Cerebellar nuclear complex (tissue), 1 donor: ENCODE measurements at regions not wholly inside any gene's neighbourhood (a gene's known extent, or its start where the extent isn't known, plus 50 kb on each side); places are given as distances from the start of the nearest gene placed in this dataset.
A peak's percentile ranks its signal among the peaks of the same experiment; 100 is the strongest.
"Not testable (repeated sequence)": the region's sequence is repeated elsewhere in the genome, so short reads cannot be mapped to it uniquely, and the experiment has no call there.

Experiments used
- DNase-seq, 2 experiments: peaks; one replicate each; lab custom pipeline; 2025; lab: John Stamatoyannopoulos, UW

DNA sequence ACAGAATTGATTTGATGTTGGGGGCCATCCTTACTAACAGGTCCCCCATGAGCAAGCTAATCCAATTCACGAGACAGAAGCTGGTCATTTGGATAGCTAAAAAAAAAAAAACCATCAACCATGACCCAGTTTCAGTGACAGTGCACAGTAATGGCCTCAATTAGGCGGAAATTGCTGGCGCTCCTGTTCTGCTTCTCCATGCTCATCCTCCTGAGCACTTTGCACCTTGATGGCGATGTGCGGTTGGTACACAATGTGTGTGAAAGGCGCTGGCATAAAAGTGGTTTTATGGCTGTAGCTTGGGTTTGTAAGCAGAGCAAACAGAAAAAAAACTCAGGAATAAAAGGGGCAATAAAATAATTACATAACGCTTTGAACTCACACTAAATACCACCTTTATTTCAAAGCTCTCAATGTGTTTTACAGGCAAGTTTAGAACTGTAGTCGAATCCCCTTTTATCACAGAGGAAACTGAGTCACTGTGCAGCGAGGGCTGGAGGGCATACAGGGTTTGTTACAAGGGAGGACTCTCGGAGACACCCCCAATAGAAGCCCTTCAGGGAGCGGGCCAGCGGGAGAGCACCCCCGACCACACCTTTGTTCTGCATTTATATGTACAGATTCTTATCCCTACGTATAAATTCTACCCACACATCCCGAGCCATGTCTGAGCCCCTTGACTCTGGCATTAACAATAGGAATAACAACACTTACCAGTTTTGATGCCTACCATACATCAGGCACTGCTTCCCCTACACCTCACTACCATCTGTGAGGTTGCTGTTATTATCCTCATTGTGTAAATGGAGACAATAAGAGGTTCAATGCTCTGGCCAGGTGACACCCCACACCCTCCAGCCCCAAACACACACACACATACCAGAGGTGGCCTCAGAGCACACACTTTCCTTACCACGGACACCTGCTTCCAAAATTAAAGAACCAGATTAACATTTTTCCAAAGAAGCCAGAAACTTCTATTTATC is 213.5 kb upstream of the IRF2BP2 start:
- DNase-seq, result peak in 1 of 2 experiments; percentile 9

DNA sequence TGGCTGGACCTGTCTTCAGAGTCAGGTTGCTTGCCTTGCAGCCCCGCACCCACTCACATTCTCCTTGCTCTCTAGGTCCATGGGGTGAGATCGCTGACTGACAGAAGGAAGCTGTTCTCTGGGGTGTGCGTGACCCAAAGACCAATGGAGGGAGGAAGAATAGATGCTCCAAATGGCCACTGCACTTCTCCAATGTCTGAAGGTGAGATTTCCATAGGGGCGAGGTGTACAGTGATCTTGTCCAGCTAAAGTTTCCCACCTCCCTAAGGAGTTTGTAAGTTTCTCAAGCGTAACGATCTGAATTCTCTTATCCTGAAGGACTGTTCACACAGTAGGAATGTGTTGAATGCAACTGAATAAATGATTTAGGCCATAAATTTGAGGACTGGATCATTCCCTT is 211.9 kb upstream of the IRF2BP2 start:
- DNase-seq, result no peak

DNA sequence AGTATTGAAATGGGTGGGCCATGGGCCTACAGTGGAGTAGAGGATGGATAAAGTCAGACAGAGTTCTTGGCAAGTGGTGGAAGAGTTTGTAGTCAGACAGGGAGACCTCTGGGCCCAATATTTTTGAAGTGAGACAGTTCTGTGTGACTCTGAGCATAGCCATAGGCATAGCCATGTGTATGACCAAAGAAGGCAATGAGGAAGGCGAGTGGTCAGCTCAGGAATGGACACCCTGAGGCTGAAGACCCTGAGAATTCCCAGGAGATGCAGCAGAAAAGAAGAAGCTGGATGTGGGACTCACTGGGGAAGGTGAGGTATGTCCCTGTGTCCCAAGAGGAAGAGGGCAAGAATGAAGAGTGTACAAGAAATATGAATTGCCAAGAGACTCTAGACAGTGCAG is 210.6 kb upstream of the IRF2BP2 start:
- DNase-seq, result no peak

DNA sequence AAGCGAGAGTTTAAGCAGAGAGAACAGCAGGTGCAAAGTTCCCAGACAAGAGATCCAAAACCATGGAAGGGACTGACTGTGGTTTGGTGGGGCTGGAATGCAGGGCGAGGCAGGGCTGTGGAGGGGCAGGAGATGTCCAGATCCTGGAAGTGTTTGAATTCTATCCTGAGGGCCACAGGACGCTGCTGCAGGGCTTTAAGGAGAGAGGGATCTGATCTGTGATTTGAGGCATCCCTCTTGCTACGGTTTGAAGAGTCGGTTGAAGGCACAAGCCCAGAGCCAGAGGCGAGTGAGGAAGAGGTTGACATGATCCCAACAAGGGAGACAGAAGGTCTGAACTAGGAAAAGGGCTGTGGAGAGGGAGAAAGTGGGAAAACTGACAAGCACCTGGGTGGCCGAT is 209.9 kb upstream of the IRF2BP2 start:
- DNase-seq, result not testable (repeated sequence)

GRCh38 chr1:234818040-234818387 is 208.0 kb upstream of the IRF2BP2 start:
- DNase-seq, result not testable (repeated sequence)

DNA sequence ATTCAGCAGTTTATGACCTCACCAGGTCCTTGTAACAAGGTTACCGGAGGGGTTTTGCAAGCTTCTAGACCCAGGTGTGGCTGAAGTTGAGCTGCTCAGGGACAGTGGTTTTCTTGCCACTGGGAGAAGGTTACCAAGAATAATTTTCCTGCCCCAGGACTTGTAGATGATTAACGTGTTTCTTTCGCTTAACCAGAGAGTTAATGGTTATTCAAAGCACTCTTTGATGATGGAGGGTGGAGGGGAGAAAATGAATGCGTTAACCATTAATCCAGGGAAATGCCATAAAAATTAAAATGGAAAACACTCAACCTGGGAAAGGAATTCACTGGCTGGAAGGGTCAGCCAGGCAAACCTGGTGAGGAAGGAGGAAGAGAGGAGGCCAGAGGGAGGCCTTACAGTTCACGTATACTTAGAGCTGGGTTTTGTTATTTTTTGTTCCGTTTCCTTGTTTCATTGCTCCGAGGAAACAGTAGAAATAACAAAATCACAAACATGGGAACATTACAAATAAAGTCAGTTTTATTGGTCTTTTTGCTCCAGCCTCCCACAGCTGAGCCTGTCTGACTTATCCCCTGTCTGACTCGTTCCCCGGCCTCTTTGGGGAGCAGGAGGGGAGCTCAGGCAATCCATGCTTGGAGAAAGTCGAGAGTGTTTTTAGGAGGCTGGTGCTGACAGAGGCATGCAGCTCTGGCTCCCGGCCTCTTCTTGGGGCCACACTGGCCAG is 207.5 kb upstream of the IRF2BP2 start:
- not testable (repeated sequence) for DNase-seq

- not testable (repeated sequence) for DNase-seq
Observed at GRCh38 chr1:234816864-234817263, 206.9 kb upstream of the IRF2BP2 start.

DNA sequence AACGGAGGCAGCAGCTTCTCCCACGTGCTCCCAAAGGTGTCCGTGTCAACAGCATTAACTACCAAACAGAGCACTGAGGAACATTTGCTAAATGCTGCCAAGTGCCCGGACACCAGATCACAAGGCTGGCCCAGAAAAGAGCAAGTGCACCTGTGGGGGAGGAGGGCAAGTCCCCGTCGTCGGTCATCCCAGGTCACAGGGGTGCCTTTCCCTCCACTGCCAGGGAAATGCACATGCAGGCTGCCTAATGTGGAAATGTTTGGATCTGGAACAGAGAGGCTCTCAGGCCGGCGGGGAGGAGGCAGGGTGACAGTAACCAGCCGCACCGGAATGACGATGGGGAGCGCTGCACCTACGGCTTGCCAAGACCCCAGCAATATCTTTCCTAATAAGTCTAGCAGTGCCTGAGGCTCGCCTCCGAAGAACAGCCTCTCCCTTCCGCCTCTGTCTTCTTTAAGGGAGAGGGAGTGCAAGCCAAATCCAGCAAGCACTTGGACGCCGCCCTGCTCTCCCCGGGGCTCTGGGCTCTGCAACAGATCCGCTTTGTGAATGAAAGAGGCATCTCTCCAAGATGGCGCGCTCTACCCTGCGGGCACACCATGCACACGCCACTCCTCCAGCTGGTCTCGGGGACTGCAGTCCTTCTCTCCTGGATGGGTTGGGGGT is 206.3 kb upstream of the IRF2BP2 start:
- peak in 1 of 2 experiments; percentile 17 for DNase-seq

DNA sequence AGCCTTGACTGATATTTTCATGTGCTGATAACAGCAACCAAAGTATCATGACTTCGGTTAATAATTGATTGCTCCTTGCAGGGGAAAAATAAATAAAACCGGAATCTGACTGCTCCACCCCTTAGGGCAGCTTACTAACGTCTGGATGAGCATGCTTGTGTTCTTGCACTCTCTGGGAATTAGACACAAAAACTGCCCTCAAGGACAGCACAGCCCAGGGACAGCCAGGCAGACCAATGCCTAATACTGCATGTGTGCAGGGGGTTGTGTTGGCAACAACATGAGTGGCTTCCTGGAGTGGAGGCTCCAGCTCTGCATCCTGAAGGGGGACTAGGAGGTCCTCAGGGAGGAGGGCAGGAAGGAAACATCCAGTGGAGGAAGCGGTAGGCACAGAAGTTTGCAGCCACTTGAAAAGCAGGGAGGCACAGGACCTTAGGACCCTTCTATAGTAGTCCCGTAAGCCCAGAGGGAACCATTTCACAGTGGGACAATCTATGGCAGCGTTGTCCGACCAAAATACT is 205.4 kb upstream of the IRF2BP2 start:
- DNase-seq, result not testable (repeated sequence)

GRCh38 chr1:234814235-234814634 is 204.3 kb upstream of the IRF2BP2 start:
- not testable (repeated sequence) for DNase-seq

- DNase-seq, result not testable (repeated sequence)
Observed at GRCh38 chr1:234811824-234812223, 201.8 kb upstream of the IRF2BP2 start.

GRCh38 chr1:234810726-234811125 is 200.7 kb upstream of the IRF2BP2 start:
- DNase-seq, result not testable (repeated sequence)

DNA sequence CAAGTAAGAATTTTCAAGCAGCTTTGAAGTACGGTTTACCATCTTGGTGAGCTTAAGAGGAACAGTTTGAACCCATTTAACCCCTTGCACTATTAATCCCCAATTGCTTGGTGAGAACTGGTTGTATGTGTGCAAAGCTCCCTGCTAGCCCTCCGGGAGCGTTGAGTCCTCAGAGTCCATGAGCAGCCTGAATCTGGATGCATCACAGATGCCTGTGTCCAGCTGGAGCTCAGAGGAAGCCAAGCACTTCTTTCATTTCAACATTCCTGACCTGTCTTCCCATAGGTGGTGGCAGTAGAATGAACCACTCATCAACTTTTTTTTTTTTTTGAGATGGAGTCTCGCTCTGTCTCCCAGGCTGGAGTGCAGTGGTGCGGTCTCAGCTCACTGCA is 199.9 kb upstream of the IRF2BP2 start:
- not testable (repeated sequence) for DNase-seq

- not testable (repeated sequence) for DNase-seq
Observed at GRCh38 chr1:234808943-234809853, 199.2 kb upstream of the IRF2BP2 start.

- DNase-seq, result not testable (repeated sequence)
Observed at GRCh38 chr1:234808459-234808858, 198.5 kb upstream of the IRF2BP2 start.

DNA sequence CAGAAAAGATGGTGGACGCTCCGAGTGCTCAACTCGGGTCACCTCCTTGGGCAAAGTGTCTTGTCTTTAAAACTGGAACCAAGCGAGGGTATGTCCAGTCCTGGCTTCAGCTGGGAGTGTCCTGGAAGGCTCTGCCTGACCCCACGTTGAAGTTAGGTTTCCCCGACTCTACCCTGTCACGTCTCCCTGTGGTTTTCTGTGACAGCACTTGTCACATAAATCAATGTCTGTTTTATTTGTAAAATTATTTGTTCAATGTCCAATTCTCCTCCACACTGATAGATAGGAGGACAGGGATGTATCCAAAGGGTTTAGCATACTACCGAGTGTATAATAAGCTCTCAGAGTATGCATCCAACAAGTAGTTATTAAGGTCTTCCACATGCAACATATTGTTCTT is 197.7 kb upstream of the IRF2BP2 start:
- not testable (repeated sequence) for DNase-seq

DNA sequence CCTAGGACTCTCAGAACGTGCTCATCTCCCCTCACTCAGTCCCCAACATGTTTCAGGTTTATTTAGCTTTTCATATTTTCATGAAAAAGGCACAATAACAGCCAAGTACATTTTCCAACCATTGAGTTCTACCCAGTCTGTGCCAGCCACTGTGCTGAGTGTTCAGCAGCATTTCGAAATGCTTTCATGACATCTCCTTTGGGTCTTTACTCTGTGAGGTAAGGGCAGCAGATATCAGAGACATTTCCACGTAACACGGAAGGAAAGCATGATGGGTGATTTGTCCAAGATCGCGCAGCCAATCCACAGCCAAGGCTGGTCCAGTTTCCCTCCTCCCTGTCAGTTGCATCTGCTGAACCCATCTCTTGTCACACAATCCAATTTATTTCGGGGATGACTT is 192.6 kb upstream of the IRF2BP2 start:
- DNase-seq, result not testable (repeated sequence)

GRCh38 chr1:234801636-234802035 is 191.7 kb upstream of the IRF2BP2 start:
- DNase-seq, result not testable (repeated sequence)

DNA sequence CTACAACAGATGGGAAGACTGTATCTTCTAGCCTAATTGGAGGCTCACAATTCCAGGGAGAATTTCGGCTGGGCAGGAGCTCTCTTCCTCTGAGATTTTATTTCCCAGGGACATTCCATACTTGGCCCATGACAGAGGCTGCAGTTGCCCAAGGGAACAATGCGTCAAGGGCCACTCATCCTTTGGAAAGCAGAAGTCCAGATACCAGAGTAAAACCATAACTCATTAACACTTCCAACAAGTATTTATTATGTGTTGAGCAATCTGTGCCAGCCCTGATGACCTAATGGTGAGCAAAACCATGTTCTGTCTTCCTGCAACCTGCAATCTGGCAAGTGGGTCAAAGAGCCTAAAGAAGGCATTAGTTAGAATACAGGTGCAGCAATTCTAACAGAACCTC is 191.2 kb upstream of the IRF2BP2 start:
- not testable (repeated sequence) for DNase-seq

DNA sequence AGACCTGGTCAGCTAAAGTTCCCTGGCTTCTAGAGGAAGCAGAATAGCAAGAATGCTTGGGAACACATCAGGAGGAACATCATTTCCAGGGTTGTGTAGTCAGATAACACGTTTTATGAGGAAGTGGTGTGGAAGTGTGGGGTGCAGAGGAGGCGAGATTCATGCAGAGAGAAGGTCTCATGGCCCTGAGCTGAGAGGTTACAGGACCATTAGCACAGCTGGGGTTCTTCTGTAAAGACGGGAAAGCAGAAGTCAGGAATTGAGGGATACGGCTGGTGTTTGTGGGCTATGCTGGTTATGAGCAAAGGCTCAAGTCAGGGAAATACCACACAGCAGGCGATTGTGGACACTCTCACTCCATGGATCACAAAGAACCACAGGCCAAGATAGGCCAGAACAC is 190.6 kb upstream of the IRF2BP2 start:
- DNase-seq, result not testable (repeated sequence)
